OCI-LY1 (cell line): ENCODE measurements at regions not wholly inside any gene's neighbourhood (a gene's known extent, or its start where the extent isn't known, plus 50 kb on each side); places are given as distances from the start of the nearest gene placed in this dataset.

Source experiments
- H2AFZ ChIP-seq: fragments of 200-600 bp; sonication (generic), shearing (Covaris generic); 2 replicates; pipeline ENCODE4 v1.6.0; 2014; ENCODE audit warnings: antibody characterized with exemption, mild to moderate bottlenecking, low read length
- H3F3A ChIP-seq: fragments of 200-600 bp; sonication (generic), shearing (Covaris generic); 2 replicates; pipeline ENCODE4 v1.6.0; 2014; ENCODE audit warnings: mild to moderate bottlenecking, antibody characterized with exemption, low read length, moderate library complexity; ENCODE audit not compliant: insufficient read depth
- H3K27ac ChIP-seq: fragments of 200-600 bp; sonication (generic); 2 replicates; pipeline ENCODE4 v1.5.1; 2014; ENCODE audit warnings: low read length, mixed run types, mild to moderate bottlenecking, low read depth; ENCODE audit not compliant: poor library complexity, severe bottlenecking
- H3K27me3 ChIP-seq: fragments of 200-600 bp; sonication (generic); 2 replicates; pipeline ENCODE4 v1.6.0; 2014; ENCODE audit warnings: antibody characterized with exemption, mild to moderate bottlenecking, low read length, moderate library complexity; ENCODE audit not compliant: insufficient read depth
- H3K36me3 ChIP-seq: fragments of 200-600 bp; sonication (generic); 2 replicates; pipeline ENCODE4 v1.6.1; 2014; ENCODE audit warnings: mild to moderate bottlenecking, antibody characterized with exemption, low read length, moderate library complexity, mixed read lengths; ENCODE audit not compliant: insufficient read depth
- H3K4me1 ChIP-seq: fragments of 200-600 bp; sonication (generic); 2 replicates; pipeline ENCODE4 v1.5.1; 2014; ENCODE audit warnings: mild to moderate bottlenecking, low read length, moderate library complexity; ENCODE audit not compliant: insufficient read depth, severe bottlenecking
- H3K4me2 ChIP-seq: fragments of 200-600 bp; sonication (generic), shearing (Covaris generic); 2 replicates; pipeline ENCODE4 v1.6.1; 2014; ENCODE audit warnings: low read length
- H3K4me3 ChIP-seq: fragments of 200-600 bp; sonication (generic); 2 replicates; pipeline ENCODE4 v1.5.1; 2014; ENCODE audit warnings: low read length, low read depth, mild to moderate bottlenecking, mixed read lengths; ENCODE audit not compliant: poor library complexity, severe bottlenecking
- H3K79me2 ChIP-seq: fragments of 200-600 bp; shearing (Covaris generic); 2 replicates; pipeline ENCODE4 v1.6.1; 2016; ENCODE audit warnings: mixed run types, low read length, mixed read lengths; ENCODE audit not compliant: insufficient read depth
- H3K9ac ChIP-seq: fragments of 200-600 bp; sonication (generic), shearing (Covaris generic); 2 replicates; pipeline ENCODE4 v1.6.1; 2014; ENCODE audit warnings: mild to moderate bottlenecking, low read length, mixed read lengths
- H3K9me2 ChIP-seq: fragments of 200-600 bp; sonication (generic), shearing (Covaris generic); 2 replicates; pipeline ENCODE4 v1.6.1; 2014; ENCODE audit warnings: low read depth, mild to moderate bottlenecking, low read length, mixed read lengths
- H3K9me3 ChIP-seq: fragments of 200-600 bp; shearing (Covaris generic); 2 replicates; pipeline ENCODE4 v1.6.1; 2014; ENCODE audit warnings: low read length, mixed read lengths
- H4K20me1 ChIP-seq: fragments of 200-600 bp; sonication (generic), shearing (Covaris generic); 2 replicates; pipeline ENCODE4 v1.6.0; 2016; ENCODE audit warnings: mild to moderate bottlenecking, low read length; ENCODE audit not compliant: insufficient read depth
- EZH2 ChIP-seq: fragments of 200-600 bp; sonication (generic), shearing (Covaris generic); IDR thresholded peaks from 2 replicates; pipeline ENCODE4 v1.8.0; 2017; ENCODE audit warnings: borderline replicate concordance, mixed run types, mild to moderate bottlenecking, antibody characterized with exemption, low read length, moderate library complexity, mixed read lengths
- TF ChIP-seq, protein P1 (sequence below): fragments of 200-600 bp; sonication (generic), shearing (Covaris generic); IDR thresholded peaks from 2 replicates; pipeline ENCODE4 v1.5.1; 2017; ENCODE audit warnings: mild to moderate bottlenecking, antibody characterized with exemption, low read length, moderate library complexity, mixed read lengths

DNA sequence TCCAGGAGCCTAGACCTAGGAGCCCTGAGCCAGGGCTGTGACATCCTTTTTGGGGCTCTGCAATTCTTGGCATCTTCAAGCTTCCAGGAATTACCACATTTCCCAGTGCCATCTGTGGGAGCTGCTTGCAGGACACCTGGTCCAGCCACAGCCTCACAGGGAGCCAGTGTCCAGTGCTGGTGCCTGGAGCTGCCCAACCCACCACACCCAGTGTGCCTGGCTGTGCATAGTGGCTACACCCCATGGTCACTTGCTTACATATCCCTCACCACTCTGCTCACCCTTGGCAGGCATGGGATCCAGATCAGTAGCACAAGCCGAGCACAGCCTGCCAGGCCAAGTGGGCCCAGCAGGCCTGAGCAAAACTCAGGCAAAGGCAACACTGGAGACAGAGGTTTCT, 2151.4 kb upstream of the PCDH20 start:
- Histone ChIP-seq H3K36me3 (no peaks in the 10 kb centered on the region), H3K79me2 (no peaks in the 10 kb centered on the region), H4K20me1 (no peaks in the 10 kb centered on the region), H3K27ac (no peak overlapping the region), H2AFZ (no peak overlapping the region), H3K27me3 (no peaks in the 10 kb centered on the region), H3K9me2 (no peaks in the 10 kb centered on the region), H3K4me1 (no peaks in the 10 kb centered on the region), H3K9ac (no peak overlapping the region), H3K9me3 (no peaks in the 10 kb centered on the region), H3F3A (no peaks in the 10 kb centered on the region), H3K4me2 (no peak overlapping the region), H3K4me3 (no peak overlapping the region)
- TF ChIP-seq EZH2: no peak
- TF ChIP-seq, protein P1, sequence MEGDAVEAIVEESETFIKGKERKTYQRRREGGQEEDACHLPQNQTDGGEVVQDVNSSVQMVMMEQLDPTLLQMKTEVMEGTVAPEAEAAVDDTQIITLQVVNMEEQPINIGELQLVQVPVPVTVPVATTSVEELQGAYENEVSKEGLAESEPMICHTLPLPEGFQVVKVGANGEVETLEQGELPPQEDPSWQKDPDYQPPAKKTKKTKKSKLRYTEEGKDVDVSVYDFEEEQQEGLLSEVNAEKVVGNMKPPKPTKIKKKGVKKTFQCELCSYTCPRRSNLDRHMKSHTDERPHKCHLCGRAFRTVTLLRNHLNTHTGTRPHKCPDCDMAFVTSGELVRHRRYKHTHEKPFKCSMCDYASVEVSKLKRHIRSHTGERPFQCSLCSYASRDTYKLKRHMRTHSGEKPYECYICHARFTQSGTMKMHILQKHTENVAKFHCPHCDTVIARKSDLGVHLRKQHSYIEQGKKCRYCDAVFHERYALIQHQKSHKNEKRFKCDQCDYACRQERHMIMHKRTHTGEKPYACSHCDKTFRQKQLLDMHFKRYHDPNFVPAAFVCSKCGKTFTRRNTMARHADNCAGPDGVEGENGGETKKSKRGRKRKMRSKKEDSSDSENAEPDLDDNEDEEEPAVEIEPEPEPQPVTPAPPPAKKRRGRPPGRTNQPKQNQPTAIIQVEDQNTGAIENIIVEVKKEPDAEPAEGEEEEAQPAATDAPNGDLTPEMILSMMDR: no peak

DNA sequence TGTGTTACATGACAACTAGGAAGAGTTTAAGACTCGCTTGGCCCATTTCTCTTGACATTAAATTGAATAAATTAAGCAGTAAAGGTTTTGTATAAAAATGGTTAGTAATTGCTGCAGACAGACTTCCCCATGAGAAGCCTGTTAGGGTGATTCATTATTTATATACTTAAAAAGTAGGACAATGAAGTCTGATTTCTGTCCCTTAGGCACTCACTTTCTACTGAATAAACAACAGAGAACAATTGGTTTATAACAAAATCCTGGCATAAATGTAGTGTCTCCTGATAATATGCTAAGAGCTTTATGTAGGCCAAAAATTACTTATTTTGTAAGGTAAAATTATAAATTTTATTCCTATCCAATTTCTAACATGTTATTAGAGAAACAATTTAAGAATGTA, 2138.5 kb upstream of the PCDH20 start:
- no peak overlapping the region for H3K4me2 ChIP-seq
- H4K20me1 ChIP-seq: no peaks in the 10 kb centered on the region
- H3K27me3 ChIP-seq: no peaks in the 10 kb centered on the region
- no peak overlapping the region for H3K27ac ChIP-seq
- H3K9me2 ChIP-seq: no peaks in the 10 kb centered on the region
- no peak for TF ChIP-seq EZH2
- TF ChIP-seq, protein P1: no peak
- H3K36me3 ChIP-seq: no peaks in the 10 kb centered on the region
- H3K9ac ChIP-seq: no peak overlapping the region
- H3K4me3 ChIP-seq: no peak overlapping the region
- H2AFZ ChIP-seq: no peak overlapping the region
- H3K4me1 ChIP-seq: no peaks in the 10 kb centered on the region
- no peaks in the 10 kb centered on the region for H3F3A ChIP-seq
- no peaks in the 10 kb centered on the region for H3K9me3 ChIP-seq
- H3K79me2 ChIP-seq: no peaks in the 10 kb centered on the region

DNA sequence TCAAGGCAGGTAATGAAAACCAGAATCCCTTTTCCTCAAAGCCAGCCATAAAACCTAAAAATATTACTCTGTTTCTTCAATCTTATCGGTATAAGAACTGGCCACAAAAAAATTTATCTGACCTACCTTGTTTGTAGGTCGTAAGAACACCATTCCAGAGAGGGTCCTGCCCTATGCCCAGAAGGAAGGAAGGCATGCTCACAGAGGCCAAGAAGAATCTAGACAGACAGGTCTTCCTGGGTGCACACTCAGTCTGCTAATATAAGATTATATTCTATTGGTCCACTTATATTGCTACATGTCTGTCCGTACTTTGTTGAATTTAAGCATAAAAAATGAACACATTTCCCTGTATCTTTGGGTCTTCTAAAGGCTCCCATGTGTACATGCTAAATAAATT, 2136.1 kb upstream of the PCDH20 start:
- Histone ChIP-seq H3K9me2 (no peaks in the 10 kb centered on the region), H3K27me3 (no peaks in the 10 kb centered on the region), H3K36me3 (no peaks in the 10 kb centered on the region), H3K4me1 (no peaks in the 10 kb centered on the region), H3K79me2 (no peaks in the 10 kb centered on the region), H3F3A (no peaks in the 10 kb centered on the region), H3K4me3 (no peak overlapping the region), H2AFZ (no peak overlapping the region), H3K4me2 (no peak overlapping the region), H3K9me3 (no peaks in the 10 kb centered on the region), H4K20me1 (no peaks in the 10 kb centered on the region), H3K27ac (no peak overlapping the region), H3K9ac (no peak overlapping the region)
- TF ChIP-seq EZH2: no peak
- TF ChIP-seq, protein P1: no peak
